HG03060 (cell line): ENCODE measurements at regions not wholly inside any gene's neighbourhood (a gene's known extent, or its start where the extent isn't known, plus 50 kb on each side); places are given as distances from the start of the nearest gene placed in this dataset.
"Not testable (repeated sequence)": the region's sequence is repeated elsewhere in the genome, so short reads cannot be mapped to it uniquely, and the experiment has no call there.

Source experiments
- ATAC-seq: cut with Tn5 transposase; IDR thresholded peaks from one replicate; pipeline ENCODE4 v1.9.1; 2021; ENCODE audit warnings: low read depth, moderate number of reproducible peaks; ENCODE audit not compliant: unreplicated experiment

DNA sequence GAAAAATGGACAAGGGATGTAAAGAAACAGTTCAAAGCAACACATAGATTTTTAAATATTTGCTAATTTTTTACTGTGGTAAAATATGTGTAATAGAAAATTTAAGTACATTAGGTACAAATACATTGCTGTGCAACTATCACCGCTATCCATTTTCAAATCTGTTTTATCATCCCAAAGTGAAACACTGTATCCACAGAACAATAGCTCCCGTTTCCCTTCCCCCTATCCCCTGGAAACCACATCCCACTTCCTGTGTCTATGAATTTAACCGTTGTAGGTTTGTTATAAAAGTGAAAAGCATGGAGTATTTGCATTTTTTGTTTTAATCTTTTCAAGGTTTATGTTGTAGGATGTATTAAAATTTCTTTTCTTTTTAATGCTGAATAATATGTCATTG, 152.9 kb upstream of the HSFY1 start:
- ATAC-seq, result not testable (repeated sequence)

DNA sequence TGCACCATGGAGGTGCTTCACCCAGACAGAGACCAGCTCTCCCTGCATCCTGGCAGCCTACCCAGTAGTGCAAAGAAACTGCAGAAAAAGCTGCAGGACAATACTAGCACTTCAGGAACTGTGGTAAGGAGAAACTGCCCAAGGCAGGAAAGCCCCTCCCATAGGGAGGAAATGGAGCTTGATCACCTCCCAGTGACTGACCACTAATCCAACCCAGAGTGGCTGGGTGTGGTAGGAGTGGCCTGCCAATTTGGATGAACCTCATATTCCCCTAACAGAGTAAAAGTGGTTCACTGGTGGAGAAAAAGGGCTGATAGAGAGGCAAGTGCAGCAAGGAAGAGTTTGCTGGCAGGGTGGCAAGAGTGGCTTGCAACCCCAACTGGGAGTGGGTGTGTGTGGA, 125.7 kb upstream of the HSFY1 start:
- ATAC-seq, result not testable (repeated sequence)

DNA sequence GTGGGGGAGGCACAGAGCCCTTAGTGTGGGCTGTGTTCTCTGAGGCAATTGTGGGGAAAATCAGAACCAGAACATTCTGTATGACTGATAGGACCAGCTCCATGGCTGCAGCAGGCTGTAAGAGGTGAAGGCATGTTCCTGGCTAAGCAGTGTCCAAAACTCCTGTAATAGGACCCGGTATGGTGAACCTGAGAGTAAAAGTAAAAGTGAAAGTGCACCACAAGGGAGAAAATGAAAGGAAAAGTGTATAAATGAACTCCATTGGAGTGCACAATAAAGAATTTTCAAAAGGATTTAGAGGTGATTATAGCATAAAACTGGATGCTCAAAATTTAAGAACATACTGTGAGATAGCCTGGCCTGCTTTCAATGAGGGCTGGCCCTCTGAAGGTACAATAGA, 125.1 kb upstream of the HSFY1 start:
- ATAC-seq, result peak; percentile 55

DNA sequence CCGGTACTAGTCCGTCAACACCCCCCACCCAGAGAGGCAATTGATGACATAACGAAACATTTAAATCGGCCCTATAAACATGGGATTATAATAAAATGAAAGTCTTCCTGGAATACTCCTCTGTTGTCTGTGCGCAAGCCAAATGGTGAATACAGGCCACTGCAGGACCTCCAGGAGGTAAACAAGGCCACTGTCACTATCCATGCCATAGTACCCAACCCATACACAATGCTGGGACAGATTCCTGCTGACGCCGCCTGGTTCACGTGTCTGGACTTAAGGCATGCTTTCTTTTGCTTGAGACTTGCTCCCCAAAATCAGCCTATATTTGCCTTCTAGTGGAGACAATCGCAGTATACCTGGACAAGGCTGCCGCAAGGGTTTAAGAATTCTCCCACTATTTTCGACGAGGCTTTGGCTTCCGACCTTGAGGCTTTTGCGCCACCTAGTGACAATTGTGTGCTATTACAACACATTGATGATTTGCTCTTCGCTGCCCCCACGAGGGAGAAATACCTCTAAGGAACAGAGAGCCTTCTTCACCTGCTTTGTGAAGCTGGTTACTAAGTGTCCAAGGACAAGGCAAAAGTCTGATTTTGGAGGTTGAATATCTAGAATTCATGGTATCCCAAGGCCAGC, 122.4 kb upstream of the HSFY1 start:
- ATAC-seq, result not testable (repeated sequence)

DNA sequence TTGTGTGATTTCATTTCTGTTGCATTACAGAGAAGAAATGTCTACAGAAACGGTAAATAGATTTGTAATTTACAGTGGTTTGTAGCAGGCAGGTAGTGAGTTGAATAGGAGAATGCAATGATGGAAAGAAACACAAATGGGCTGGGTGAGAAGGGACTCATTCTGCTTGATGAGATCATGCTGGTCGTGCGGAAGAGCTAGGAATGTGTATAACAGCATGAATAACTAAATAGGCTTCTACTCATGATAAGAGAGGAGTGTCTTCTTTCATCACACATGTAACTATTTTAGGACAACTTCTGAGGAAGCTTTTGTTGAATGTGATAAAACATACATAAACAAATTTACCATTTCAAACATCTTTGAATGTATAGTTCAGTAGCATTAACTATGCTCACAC, 113.0 kb upstream of the HSFY1 start:
- not testable (repeated sequence) for ATAC-seq

DNA sequence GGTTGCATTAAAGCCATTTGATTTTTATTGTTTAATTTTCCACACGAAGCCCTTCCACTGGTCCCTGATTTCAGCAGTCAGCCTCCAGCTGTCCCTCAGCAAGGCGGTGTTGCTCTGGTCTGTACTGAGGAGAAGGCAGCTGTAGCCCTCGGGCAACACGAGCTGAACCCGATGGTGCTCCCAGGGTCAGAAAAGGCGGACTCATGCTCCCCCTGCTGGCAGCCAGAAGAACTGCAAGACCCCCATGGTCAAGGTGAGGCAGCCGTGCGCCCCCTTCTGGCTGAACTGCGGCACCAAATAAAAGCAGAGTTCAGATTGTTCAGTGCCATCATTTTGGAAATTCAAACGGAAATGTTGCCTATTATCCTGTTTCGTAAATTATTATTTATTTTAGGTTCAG, 100.7 kb upstream of the HSFY1 start:
- not testable (repeated sequence) for ATAC-seq

DNA sequence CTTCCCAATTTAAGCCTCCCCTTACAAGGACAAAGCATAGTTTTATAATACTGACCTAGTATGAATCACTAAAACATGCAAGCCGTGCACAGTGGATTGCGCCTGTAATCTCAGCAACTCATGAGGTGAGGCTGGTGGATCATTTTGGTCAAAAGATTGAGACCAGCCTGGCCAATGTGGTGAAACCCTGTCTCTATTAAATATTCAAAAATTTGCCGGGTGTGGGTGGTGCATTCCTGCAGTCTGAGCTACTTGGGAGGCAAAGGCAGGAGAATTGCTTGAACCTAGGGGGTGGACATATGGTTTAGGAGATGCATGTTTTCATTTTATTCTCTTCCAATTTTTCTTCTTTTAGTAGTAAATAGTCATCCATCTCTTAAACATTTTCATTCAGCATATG, 93.7 kb upstream of the HSFY1 start:
- not testable (repeated sequence) for ATAC-seq

DNA sequence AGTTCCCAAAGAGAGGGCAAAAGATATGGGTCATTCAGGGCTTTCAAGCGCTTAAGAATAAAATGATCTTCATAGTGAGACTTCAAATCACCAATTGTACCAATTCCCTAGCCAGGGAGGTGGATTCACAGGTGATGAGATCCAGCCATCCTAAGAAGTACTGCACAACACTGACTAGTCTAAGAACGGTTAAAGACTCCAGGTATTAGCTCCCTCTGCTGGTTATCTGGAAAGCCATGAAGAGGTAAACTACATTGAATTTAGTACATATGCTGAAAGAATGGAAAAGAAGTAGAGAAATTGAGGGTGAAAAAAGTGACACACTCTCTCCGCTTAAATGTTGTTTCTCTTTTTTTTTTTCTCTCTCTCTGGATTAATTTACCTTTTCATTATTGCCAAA, 87.4 kb upstream of the HSFY1 start:
- ATAC-seq, result not testable (repeated sequence)

DNA sequence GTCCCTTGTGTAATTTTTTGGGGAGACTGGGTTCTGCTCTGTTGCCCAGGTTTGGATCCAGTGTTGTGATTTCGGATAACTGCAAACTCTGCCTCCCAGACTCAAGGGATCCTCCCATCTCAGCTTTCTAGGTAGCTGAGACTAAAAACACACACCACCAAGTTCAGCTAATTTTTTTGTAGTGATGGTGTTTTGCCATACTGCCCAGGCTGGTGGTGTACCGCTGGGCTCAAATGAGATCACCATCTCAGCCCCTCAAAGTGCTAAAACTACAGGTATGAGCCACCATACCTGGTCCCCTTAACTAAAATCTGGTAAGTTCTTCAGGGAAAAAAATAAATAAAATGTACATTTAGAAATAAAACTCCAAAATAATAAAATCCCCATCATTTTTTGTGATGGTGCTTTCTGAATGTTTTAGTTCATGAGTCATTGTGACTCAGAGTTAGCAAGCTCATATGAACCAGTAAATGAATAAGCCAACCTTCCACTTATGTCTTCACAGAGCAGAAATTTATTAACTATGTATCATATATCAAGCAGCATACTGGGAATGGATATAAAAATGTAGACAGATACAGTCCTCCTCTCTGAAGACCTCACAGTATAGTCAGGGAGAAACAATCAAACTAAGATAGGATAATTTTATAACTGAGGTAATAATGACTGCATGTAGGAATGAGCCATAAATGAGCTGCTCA, 85.2 kb upstream of the HSFY1 start:
- not testable (repeated sequence) for ATAC-seq

DNA sequence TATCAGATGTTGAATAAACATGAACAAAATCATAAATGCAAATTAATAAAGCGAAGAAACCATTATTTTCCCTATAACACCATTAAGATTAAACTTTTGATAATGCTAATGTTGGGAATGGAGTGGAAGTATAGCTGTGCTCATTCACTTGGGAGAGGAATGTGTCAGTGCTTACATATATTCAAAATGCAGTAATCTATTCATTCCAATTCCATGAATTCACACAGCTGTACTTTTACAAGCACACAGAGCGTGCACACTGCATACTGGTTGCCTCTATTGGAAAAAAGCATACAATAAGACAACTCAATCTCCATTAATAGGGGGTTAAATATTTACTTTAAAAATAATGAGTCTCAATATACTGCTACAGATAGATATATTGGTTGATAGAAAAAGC, 81.7 kb upstream of the HSFY1 start:
- ATAC-seq, result not testable (repeated sequence)

DNA sequence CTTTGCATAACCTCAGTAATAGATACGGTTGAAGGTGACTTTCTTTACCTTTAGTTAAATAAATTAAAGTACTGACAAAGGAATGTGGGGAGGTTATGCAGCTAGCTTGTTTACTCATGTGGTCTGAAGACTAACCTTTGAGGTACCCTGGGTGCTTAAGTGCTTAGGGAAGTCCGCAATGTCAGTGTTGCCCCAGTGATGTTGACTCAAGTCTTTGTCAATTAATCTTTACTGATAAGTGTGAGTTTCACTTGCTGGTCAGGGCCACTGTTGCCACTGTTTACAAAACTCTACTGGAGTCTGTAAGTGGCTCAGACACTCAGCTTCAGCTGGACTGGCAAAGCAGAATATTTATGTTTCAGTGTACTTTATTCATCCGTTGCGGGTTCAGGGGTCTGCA, 79.9 kb upstream of the HSFY1 start:
- not testable (repeated sequence) for ATAC-seq

DNA sequence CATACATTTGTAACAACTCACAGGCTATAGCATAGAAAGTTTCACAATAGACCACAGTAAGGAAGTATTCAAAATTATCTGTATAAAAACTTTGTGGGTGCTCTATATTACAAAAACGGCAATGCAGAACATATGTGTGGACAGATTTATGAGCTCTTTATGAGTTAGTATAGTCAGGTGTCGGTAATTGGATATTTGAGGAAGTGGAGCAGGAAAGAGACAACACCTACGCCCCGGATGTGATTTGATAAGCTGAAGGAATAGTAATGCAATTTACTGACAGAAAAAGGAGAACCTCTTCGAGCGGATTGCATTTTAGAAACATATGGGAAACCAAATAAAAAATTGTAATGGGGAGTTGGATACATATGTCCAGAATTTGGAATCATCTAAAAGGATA, 63.2 kb upstream of the HSFY1 start:
- not testable (repeated sequence) for ATAC-seq
